Activated B cell treated with CpG ODN at 0.5 μM for 24 hours (primary cell): ENCODE measurements at regions not wholly inside any gene's neighbourhood (a gene's known extent, or its start where the extent isn't known, plus 50 kb on each side); places are given as distances from the start of the nearest gene placed in this dataset.
"Not testable (repeated sequence)": the region's sequence is repeated elsewhere in the genome, so short reads cannot be mapped to it uniquely, and the experiment has no call there.

Experiments used
- ATAC-seq: fragments of 200-7000 bp; cut with Tn5 transposase; one replicate; pipeline ENCODE4 v1.10.0; 2021; ENCODE audit warnings: low read depth, mild to moderate bottlenecking, moderate library complexity
- CTCF ChIA-PET: fragments of 350-600 bp; sonication (Branson Sonifier 250); formaldehyde crosslinking; loops from one replicate; lab custom pipeline; 2021; ENCODE audit warnings: antibody characterized with exemption; lab: Charles Lee
- POLR2A ChIA-PET: fragments of 350-600 bp; sonication (Branson Sonifier 250); formaldehyde crosslinking; loops from one replicate; lab custom pipeline; 2021; ENCODE audit warnings: antibody characterized with exemption; lab: Charles Lee
- DNase-seq: peaks from one replicate; pipeline ENCODE4 v3.0.0; 2022
- H3K27ac Mint-ChIP-seq: one replicate; pipeline ENCODE4 v1.8.0; 2020; ENCODE audit warnings: mixed read lengths
- H3K27me3 Mint-ChIP-seq: one replicate; pipeline ENCODE4 v1.8.0; 2021; ENCODE audit warnings: mixed read lengths
- H3K36me3 Mint-ChIP-seq: one replicate; pipeline ENCODE4 v1.8.0; 2021; ENCODE audit warnings: low read depth, mixed read lengths
- H3K4me1 Mint-ChIP-seq: one replicate; pipeline ENCODE4 v1.8.0; 2021; ENCODE audit warnings: mixed read lengths
- H3K4me3 Mint-ChIP-seq: one replicate; pipeline ENCODE4 v1.8.0; 2020; ENCODE audit warnings: mild to moderate bottlenecking, mixed read lengths
- H3K9me3 Mint-ChIP-seq: one replicate; pipeline ENCODE4 v1.8.0; 2020; ENCODE audit warnings: mixed read lengths
- CTCF ChIP-seq: fragments of 200-600 bp; IDR thresholded peaks from one replicate; pipeline ENCODE4 v1.8.0; 2022; ENCODE audit warnings: antibody characterized with exemption, mild to moderate bottlenecking
- intact Hi-C: fragments of 100-400 bp; cut with micrococcal nuclease; formaldehyde crosslinking; loops from one replicate; pipeline ENCODE4 v1.15.1; 2024

GRCh38 chr1:168466092-168466713 is 77.6 kb downstream of the XCL2 start:
- ChIA-PET POLR2A (no interaction called here), CTCF (no interaction called here)
- H3K27ac Mint-ChIP-seq, result no peak overlapping the region
- no peak for DNase-seq
- H3K4me3 Mint-ChIP-seq, result no peak overlapping the region
- intact Hi-C loops, result no loop called here
- no peak for ATAC-seq
- peaks cover 26% of the 10 kb centered on the region for H3K4me1 Mint-ChIP-seq
- no peaks in the 10 kb centered on the region for H3K36me3 Mint-ChIP-seq
- peaks cover 7% of the 10 kb centered on the region for H3K27me3 Mint-ChIP-seq
- H3K9me3 Mint-ChIP-seq, result peaks cover 4% of the 10 kb centered on the region
- no peak for TF ChIP-seq CTCF

GRCh38 chr1:168461108-168461507 is 82.7 kb downstream of the XCL2 start:
- H3K27ac Mint-ChIP-seq, H3K4me1 Mint-ChIP-seq, ATAC-seq, H3K36me3 Mint-ChIP-seq, DNase-seq, CTCF ChIA-PET, intact Hi-C loops, H3K4me3 Mint-ChIP-seq, POLR2A ChIA-PET: not testable (repeated sequence)
- Mint-ChIP-seq H3K27me3 (peaks cover 12% of the 10 kb centered on the region), H3K9me3 (peaks cover 11% of the 10 kb centered on the region)

GRCh38 chr1:168457296-168457695 is 86.5 kb downstream of the XCL2 start:
- ATAC-seq, H3K4me1 Mint-ChIP-seq, DNase-seq, intact Hi-C loops, H3K27ac Mint-ChIP-seq, POLR2A ChIA-PET, H3K27me3 Mint-ChIP-seq, H3K36me3 Mint-ChIP-seq, CTCF ChIA-PET, H3K4me3 Mint-ChIP-seq: not testable (repeated sequence)
- peaks cover 10% of the 10 kb centered on the region for H3K9me3 Mint-ChIP-seq

- Mint-ChIP-seq H3K36me3 (no peaks in the 10 kb centered on the region), H3K4me3 (no peak overlapping the region), H3K9me3 (peaks cover 8% of the 10 kb centered on the region), H3K27me3 (peaks cover 5% of the 10 kb centered on the region), H3K4me1 (no peaks in the 10 kb centered on the region), H3K27ac (no peak overlapping the region)
- CTCF ChIA-PET, result no interaction called here
- ATAC-seq (no peak), DNase-seq (no peak)
- POLR2A ChIA-PET, result no interaction called here
- no peak for TF ChIP-seq CTCF
- intact Hi-C loops, result no loop called here
Observed at GRCh38 chr1:168455764-168456163, 88.0 kb downstream of the XCL2 start.

- no peak for TF ChIP-seq CTCF
- Mint-ChIP-seq H3K4me1 (no peaks in the 10 kb centered on the region), H3K9me3 (peaks cover 4% of the 10 kb centered on the region), H3K27me3 (peaks cover 2% of the 10 kb centered on the region), H3K27ac (no peak overlapping the region), H3K4me3 (no peak overlapping the region), H3K36me3 (no peaks in the 10 kb centered on the region)
- POLR2A ChIA-PET, result no interaction called here
- ATAC-seq (no peak), DNase-seq (no peak)
- CTCF ChIA-PET, result no interaction called here
- intact Hi-C loops, result no loop called here
Observed at GRCh38 chr1:168454211-168454815, 89.5 kb downstream of the XCL2 start.

- intact Hi-C loops, result no loop called here
- ChIA-PET POLR2A (no interaction called here), CTCF (interaction anchor here (0.8 kb wide), 1 partner anchor 14 kb away, joined by 3 read pairs; no protein-coding TSS in a partner anchor)
- ATAC-seq, result no peak
- no peak for DNase-seq
- Mint-ChIP-seq H3K9me3 (peaks cover 4% of the 10 kb centered on the region), H3K27ac (no peak overlapping the region), H3K4me3 (no peak overlapping the region), H3K4me1 (no peaks in the 10 kb centered on the region), H3K27me3 (no peaks in the 10 kb centered on the region), H3K36me3 (no peaks in the 10 kb centered on the region)
- TF ChIP-seq CTCF, result no peak
Observed at GRCh38 chr1:168453056-168453455, 90.7 kb downstream of the XCL2 start.
